ENCODE measurements at regions not wholly inside any gene's neighbourhood (a gene's known extent, or its start where the extent isn't known, plus 50 kb on each side); places are given as distances from the start of the nearest gene placed in this dataset.

GRCh38 chr9:75616052-75616451, 274.4 kb upstream of the PCSK5 start:
- Histone ChIP-seq H2BK5ac (ENCODE audit: low read depth, low read length, poor library complexity, severe bottlenecking) (no peak overlapping the region), H3K36me3 (ENCODE audit: control insufficient read depth, insufficient read depth, low read length) (no peaks in the 10 kb centered on the region), H3K9ac (ENCODE audit: low read depth, low read length) (no peak overlapping the region), H3K27ac (ENCODE audit: insufficient read depth, low read length) (no peak overlapping the region), H4K20me1 (ENCODE audit: insufficient read depth, low read length) (no peaks in the 10 kb centered on the region), H3K4me3 (ENCODE audit: insufficient read depth, low read depth, low read length) (no peak overlapping the region), H2BK20ac (ENCODE audit: low read depth, low read length) (no peak overlapping the region), H2AK9ac (replicated peaks; ENCODE audit: low read depth, low read length, poor library complexity) (no peak overlapping the region), H3K79me1 (ENCODE audit: low read depth in 1 of 2, low read length in 2 of 2) (no peaks in the 10 kb centered on the region), H2AFZ (replicated peaks; ENCODE audit: low read length, poor library complexity) (no peak overlapping the region), H3K9me3 (ENCODE audit: control insufficient read depth, insufficient read depth, low read length) (peaks cover 4% of the 10 kb centered on the region; the same call in 1 of the 2 replicates), H2BK15ac (ENCODE audit: low read depth, low read length) (no peak overlapping the region), H3K14ac (replicated peaks; ENCODE audit: low read depth, low read length) (no peak overlapping the region), H3K9me1 (ENCODE audit: insufficient read depth, low read length) (no peaks in the 10 kb centered on the region), H3K27me3 (ENCODE audit: control insufficient read depth, insufficient read depth, low read length) (no peaks in the 10 kb centered on the region), H3K4ac (ENCODE audit: low read depth, low read length) (no peak overlapping the region), H2AK5ac (ENCODE audit: low read depth, low read length) (no peak overlapping the region), H3K4me1 (ENCODE audit: control insufficient read depth, insufficient read depth, low read length) (no peaks in the 10 kb centered on the region), H3K23ac (ENCODE audit: low read depth, low read length) (no peak overlapping the region), H4K91ac (ENCODE audit: insufficient read depth, low read depth, low read length) (no peak overlapping the region), H3K18ac (ENCODE audit: low read depth, low read length) (no peak overlapping the region), H3K4me2 (ENCODE audit: low read depth, low read length) (no peak overlapping the region), H2BK120ac (ENCODE audit: low read depth, low read length) (no peak overlapping the region), H4K5ac (ENCODE audit: low read depth, low read length) (no peak overlapping the region), H4K8ac (ENCODE audit: low read depth in 2 of 2, low read length in 2 of 2) (no peak overlapping the region), H3K56ac (ENCODE audit: extremely low read depth, insufficient read depth, low read length) (no peak overlapping the region)
- POLR2A ChIA-PET (ENCODE audit: unreplicated experiment): no interaction called here
- BruUV-seq (replicated peaks): no TSS peak
- dilution Hi-C loops (cut with HindIII; ENCODE audit: low sequenced_read_pairs, unreplicated experiment) (no loop called here), intact Hi-C loops (cut with micrococcal nuclease) (no loop called here), in situ Hi-C loops (cut with MboI; ENCODE audit: low sequenced_read_pairs) (no loop called here)
- ATAC-seq (ENCODE audit: low read depth): no peak
- no peak for TF ChIP-seq BHLHE40 (IDR thresholded peaks at IDR 0.05; ENCODE audit: low read depth, low read length)
- no peak for DNase-seq
- CTCF ChIA-PET: no interaction called here
- no CpG with 5 or more reads among the region's 1 CpG for WGBS, 2 experiments (ENCODE audit: extremely low coverage in 2 of 2, insufficient read length in 1 of 2)
